ENCODE measurements at regions not wholly inside any gene's neighbourhood (a gene's known extent, or its start where the extent isn't known, plus 50 kb on each side); places are given as distances from the start of the nearest gene placed in this dataset.
"Not testable (repeated sequence)": the region's sequence is repeated elsewhere in the genome, so short reads cannot be mapped to it uniquely, and the experiment has no call there.

DNA sequence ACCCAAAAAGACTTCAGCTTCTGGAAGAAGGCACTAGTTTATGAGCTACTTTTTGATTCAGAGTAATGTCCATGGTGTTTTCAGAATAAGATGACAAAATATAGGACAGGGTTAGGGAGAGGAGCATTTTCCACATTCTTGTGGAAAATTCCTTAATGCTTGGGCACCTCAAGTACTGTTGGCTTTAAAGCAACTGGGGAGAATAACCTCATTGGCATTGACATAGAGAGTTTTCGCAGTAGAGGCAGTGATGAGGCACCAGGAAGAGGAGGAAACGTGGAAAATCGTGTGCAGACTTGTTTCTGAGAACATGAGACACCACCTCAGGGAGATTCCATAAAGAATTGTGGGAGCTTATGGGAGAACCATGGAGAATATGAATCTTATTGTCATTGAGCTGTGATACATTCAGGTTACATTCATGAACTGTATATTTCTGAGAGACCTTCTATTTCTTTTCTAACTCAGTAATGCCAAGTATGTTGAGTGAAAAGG lies 929.0 kb upstream of the NRXN1 start:
- DNase-seq = no peak

DNA sequence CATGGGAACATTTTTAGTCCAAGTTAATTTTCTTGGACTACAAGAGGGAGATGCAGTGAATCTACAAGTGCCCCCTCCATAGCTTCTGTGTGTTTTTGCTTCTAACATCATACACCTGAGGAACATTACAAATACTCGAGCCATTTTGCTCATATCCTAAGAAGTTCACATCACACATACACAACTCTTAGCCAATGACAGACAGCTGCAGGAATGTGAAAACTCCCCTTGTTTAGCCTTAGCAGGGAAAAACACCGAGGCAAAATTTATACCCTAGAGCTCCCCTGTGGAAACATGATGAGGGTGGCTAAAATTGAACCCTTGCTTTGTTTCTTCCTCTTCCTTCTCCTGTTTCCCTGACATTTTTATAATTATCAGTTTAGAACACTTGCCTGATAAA lies 928.3 kb upstream of the NRXN1 start:
- DNase-seq = no peak

DNA sequence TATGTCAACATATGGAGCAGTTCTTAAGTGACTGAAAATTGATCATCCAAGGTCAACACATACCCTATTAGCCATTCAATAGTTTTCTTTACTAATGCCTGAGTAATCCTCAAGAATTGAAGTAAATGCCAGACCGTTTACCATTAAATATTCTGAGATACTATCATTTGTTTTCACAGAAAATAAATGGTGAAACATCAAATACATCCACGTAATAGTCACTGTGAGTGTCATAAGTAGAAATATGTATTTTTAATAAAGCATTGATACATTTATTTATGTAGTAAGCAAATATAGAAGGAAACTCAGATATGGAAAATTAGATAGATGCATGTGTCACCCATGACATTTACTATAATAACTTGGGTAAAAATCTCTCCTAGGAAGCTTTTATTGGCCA lies 927.8 kb upstream of the NRXN1 start:
- DNase-seq = no peak

DNA sequence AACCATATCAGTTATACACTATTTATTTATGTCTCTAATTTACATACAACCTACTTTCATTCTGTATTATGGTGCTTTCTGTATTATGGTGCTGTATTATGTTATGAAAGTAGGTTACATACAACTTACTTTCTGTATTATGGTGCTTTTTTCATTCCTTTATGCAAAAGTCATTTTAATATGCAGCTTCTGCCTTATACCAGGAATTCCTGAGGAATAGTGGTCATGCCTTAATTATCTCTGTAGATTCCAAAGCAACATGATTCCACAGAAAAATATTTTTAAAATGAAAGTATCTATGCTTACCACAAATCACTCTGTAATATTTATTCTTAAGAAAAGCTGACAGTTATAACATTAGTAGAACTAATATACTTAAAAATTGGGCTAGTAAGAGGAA lies 922.0 kb upstream of the NRXN1 start:
- DNase-seq = no peak

DNA sequence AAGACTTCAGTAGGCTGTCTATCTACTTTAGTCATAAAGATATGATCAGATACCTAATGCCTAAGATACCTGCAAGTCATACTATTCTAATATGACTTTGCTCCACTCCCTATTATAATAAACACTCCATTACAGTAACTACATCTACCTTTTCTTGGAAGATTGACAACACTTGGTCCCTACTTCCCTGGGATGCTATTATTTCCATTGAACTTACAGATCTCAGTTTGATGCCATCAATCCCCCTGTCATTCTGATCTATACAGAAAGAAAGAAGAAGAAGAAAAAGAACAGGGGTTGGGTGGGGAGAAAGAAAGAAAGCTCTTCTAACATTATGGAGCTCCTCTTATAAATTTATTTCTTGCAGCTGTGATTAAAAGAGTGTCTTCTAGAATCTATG lies 889.1 kb upstream of the NRXN1 start:
- DNase-seq = no peak

DNA sequence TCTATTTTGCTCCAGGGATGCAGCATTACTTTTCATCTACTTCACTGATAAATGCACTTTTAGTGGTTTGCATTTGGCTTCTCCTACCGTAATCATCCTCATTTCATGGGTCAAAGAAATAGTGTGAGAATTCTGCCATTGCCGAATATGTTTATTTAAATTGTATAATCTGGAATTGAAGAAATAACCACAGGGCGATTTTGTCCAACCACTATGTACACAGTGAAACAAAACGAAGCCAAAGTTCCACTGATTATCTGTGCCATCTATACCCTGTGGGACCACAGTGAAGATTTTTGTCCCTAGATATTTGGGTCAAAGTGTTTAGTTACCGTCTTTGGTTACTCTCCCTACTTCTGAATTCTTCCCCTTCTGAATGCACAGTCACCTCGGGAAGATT lies 888.6 kb upstream of the NRXN1 start:
- DNase-seq = no peak

DNA sequence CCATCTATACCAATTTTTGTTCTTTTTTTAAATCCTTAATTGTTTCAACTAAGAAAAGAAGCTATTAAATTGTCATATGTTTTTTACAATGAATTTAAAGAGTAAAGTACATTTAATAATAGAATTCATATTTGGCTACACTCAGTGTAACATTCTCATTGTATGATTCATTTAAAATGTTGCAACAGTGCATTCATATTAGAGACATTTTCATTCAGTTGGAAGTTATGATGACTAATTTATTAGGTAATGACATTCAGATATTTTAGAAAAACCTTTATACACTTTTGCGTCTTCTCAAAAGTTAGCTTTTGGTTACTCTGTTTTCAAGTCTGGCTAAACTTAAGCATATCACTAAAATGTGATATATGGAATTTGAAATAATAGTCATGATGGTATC lies 887.5 kb upstream of the NRXN1 start:
- no peak for DNase-seq

DNA sequence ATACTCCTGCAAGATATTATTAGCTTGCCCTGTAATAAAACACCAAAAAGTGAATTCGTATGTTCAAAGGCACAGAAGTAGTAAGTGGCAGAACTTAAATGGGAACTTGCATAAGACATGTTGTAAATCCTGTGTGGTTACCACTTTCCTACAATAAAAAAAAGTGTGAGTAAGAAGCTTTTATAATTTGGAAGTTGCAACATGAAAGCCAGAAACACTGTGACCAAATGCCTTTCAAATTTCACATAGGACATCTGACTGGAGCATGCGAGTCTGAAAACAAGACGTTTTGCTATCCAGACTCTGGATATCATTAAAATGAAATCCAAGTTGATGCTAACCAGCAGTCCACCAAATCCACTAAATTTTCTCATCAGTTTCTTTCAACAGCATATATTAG lies 886.2 kb upstream of the NRXN1 start:
- DNase-seq = no peak

DNA sequence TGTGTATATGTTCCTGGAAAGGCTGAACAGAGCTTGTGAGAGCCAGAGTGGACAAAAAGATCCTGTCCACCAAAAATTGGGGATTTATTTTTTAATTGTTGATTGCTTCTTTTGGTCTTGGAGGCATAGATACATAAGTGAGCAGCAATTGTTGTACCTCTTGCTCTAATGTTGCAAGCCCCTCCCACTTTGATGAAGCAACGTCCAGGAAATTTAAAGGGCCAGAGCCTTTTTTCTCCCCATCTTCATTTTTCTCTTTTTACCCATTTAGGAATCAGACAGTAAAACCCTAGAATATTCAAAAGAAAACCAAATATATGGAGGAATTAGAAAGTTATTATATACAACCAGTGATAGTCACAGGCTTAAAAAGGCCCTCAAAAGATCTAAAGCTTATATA lies 871.8 kb upstream of the NRXN1 start:
- DNase-seq = no peak

DNA sequence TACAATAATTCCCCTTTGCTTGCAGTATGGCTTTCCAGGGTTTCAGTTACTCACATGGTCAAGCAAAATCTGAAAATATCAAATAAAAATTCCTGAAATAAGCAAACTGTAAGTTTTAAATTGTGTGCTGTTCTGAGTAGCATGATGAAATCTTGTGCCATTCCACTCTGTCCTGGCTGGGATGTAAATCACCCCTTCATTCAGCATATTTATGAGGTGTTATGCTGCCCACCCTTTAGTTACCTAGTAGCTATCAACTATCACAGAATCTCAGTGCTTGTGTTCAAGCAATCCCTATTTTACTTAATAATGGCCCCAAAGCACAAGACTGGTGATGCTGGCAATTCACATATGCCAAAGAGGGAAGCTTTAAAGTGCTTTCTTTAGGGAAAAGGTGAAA lies 867.7 kb upstream of the NRXN1 start:
- no peak for DNase-seq

DNA sequence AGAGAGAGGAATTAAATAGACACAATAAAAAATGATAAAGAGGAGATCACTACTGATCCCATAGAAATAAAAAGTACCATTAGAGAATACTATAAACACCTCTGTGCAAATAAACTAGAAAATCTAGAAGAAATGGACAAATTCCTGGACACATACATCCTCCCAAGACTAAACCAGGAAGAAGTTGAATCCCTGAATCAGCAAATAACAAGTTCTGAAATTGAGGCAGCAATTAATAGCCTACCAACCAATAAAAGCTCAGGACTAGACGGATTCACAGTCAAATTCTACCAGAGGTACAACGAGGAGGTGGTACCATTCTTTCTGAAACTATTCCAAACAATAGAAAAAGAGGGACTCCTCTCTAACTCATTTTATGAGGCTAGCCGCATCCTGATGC lies 862.7 kb upstream of the NRXN1 start:
- DNase-seq = not testable (repeated sequence)

DNA sequence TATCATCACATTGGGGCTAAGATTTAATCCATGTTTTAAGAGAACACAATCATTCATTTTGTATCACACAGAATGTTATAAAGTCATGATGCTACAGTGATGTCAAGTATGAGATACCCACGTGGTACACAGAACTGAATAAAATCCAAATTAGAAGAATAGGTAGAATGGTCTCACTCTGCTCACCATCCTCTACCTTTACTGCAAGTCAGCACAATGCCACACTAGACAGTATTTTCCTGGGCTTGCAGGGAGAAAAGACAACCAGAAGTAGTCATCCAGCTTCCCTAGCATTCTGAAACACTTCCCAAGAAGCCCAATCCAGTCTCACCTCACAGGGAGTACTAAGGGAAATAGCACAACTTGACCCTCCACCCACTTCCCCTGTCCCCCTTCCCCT lies 856.2 kb upstream of the NRXN1 start:
- no peak for DNase-seq

DNA sequence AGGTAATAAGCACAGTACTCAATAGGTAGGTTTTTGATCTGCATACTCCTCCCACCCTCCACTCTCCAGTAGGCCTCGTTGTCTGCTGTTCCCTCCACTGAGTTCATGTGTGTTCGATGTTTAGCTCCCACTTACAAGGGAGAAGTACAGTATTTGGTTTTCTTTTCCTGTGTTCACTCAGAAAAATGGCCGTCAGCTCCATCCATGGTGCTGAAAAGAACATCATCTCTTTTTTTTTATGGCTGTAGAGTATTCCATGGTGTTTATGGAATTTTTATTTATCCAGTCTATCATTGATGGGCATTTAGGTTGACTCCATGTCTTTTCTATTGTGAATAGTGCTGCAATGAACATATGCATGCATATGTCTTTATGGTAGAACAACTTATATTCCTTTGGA lies 849.7 kb upstream of the NRXN1 start:
- DNase-seq = no peak

DNA sequence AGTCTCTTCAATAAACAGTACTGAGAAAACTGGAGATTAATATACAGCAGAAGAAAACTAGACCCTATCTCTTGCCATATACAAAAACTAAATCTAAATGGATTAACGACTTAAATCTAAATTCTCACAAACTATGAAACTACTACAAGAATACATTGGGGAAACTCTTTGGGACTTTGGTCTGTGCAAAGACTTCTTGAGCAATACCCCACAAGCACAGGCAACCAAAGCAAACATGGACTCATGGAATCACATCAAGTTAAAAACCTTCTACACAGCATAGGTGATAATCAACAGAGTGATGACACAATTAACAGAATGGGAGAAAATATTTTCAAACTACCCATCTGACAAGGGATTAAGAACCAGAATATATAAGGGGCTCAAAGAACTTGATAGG lies 848.2 kb upstream of the NRXN1 start:
- no peak for DNase-seq

DNA sequence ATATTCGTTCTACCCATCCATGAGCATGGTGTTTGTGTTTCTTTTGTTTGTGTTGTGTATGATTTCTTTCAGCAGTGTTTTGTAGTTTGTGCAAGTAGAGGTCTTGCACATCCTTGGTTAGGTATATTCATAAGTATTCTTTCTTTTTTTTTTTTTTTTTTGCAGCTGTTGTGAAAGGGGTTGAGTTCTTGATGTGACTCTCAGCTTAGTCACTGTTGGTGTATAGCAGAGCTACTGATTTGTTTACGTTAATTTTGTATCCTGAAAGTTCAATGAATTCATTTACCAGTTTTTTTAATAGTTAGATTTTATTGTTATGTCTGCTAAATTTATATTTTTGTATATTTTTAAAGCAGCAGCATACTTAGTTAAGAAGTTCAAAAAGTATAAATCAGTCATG lies 834.4 kb upstream of the NRXN1 start:
- no peak for DNase-seq

DNA sequence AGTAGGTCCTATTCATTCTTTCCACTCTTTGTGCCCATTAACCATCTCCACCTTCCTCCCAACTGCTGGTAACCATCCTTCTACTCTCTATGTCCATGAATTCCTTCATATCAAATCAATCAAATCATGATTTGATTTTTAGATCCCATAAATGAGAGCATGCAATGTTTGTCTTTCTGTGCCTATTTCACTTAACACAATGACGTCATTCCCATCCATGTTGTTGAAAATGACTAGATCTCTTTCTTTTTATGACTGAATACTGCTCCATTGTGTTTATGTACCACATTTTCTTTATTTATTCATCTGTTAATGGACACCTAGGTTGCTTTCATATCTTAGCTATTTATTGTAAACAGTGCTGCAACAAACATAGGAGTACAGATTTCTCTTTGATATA lies 827.3 kb upstream of the NRXN1 start:
- DNase-seq = no peak

DNA sequence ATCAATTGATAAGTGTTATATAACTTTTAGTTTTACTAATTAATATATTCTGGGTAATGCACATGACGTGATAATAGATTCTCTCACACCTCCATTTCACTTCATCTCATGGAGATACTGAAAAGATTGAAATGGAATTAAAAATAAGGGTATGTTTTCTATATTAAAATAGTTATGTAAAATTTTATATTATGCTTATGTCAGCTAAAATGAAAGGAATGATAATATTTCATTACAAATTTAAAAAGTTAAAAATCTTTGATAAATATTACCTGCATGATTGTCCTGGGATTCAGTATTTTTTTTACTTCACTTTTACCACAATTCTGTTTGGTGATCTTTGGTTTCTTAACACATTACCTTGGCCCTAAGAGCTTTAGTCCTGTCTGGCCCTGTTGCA lies 823.8 kb upstream of the NRXN1 start:
- DNase-seq = no peak

DNA sequence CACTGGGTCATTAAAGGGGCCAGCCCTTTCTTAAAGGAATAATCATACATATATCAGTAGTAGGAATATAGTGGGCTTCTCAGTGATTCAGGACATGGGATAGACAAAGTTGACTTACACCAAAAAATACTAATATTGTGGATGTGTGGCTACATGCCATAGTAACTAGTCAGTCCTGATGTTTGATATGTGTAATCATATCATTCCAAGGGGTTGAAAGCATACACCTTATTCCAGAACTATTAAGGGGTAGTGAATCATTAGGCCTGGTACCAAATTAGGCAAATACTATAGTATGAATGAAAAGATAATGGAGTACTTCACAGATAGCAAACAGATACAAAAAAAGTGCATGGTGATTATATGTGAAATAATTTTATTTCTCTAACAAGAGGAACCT lies 814.9 kb upstream of the NRXN1 start:
- no peak for DNase-seq

DNA sequence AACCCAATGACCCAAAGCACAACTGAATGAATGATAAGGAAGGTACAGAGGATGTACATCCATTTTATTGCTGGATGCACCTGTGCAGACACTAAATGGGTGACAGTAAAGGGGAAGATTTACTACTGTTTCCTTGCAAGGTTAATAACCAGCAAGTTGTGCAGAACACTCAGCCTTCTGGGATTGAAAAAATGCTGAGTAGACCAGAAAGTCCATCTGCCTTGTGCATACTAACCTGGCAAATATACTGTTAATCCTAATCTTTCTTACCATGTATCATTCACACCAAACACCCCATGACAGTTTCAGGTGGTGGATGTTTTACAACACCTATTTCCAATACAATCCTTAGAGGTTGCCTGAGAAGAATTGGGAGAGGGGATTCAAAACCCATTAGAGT lies 814.1 kb upstream of the NRXN1 start:
- no peak for DNase-seq

DNA sequence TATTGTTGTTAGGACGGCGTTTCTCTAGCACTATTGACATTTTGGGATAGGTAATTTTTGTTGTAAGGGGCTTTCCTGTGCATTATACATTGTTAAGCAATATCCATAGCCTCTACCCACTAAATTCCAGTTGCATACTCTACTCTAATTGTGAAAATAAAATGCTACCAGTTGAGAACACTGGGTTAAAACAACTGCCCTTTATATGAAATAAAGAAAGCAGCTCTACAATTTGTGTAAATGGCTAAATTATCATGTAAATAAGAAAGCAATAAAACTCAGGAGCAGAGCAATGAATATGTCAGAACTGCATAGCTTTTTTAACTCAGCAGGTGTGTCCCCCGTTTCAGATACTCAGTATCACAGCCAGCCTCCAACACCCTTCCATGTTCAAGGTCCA lies 812.7 kb upstream of the NRXN1 start:
- no peak for DNase-seq

DNA sequence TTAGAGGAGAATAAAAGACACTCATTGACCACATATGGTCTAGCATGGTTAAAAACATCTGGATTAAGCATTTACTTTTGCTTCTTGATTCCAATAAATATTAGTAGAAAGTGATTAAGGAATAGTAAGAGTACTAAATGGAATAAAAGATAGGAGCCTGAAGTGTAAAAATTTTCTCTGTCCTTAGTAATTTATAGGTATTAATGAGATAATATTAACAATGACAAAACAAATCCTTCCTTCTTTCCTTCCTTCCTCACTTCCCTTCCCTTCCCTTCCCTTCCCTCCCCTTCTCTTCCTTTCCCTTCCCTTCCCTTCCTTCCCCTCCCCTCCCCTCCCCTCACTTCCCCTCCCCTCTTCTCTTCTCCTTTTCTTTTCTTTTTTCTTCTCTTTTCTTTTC lies 797.5 kb upstream of the NRXN1 start:
- DNase-seq = no peak

DNA sequence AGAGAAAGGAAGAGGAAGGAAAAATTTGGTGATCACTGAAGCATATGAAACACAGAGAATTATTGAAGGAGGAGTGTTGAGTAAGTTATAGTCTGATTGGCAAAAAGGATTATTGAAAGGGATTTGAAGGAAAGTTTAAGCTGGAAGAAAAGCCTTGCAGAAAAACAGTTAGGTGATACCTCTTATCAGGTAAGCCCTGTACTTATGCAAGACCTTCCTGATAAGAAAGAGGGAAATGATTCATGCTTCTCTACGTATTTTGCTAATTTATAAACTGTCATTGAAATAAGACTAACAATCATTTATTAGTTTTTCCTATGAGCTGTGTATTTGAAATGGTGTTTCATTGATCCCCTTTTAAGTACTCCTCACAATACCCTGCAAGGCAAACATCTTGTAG lies 793.9 kb upstream of the NRXN1 start:
- no peak for DNase-seq

DNA sequence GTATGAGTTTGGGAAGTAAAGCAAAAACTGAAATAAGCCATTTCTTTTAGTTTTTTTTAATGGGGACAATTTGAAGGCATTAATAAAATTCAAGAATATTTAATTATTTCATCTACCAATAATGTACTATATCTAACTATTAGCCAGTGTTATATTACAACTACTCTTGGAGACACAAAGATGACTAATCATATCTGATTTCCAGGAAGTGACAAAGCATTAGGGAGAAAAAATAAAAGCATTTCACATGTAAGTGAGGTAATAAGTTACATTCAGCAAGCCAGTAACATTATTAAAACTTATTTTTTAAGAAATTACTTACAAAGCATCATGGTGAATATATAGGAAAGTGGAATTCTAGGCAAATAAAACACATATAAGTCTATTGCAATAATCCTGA lies 781.3 kb upstream of the NRXN1 start:
- DNase-seq = no peak

DNA sequence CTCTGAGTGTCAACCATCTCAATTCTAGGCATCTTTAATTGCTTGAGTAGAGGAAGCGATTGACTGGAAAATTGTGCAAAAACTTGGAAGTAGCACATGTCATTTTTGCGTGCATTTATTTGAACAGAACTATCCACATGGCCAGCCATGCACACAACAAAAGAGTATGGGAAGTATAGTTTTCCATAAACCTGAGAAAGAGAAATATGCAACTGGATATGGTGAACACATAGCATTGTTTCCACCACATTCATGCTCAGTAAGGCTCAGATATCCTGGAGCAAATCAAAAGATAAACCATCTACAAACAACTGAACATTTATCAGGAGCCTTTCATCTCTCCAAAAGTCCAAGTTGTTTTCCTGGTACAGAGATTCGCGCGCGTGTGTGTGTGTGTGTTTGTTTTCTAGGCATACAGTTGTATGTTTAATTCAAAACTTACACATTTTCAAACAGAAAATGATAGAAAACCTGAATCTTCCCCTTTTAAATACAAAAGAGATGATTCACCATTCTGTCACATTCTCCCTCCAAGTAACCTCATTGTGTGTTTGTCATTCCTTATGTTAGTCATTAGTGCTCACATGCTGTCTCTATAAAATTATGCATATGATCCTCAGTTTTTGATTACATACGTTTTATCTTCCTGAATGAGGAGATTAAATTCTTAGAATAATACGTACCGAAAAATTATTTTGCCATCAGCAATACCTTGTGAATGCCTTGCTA lies 780.4 kb upstream of the NRXN1 start:
- DNase-seq = no peak

DNA sequence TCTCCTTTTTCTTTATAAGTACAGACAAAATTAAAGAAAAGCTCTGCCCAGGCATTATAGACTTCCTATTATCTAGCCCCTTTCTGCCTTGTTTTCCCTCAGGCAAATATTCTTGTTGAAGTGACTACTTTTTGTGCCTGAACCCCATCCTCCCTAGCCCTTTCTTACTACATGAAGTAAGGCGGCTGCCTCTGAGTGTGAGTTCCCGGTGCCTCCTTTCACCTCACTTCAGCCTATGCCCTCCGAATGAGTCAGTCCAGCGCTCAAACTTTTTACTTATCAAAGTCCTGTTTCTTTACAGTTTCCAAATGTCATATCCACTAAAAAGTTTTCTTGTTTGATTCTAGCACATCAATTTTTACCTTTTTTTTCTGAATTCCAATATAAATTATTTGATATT lies 778.3 kb upstream of the NRXN1 start:
- DNase-seq = no peak

DNA sequence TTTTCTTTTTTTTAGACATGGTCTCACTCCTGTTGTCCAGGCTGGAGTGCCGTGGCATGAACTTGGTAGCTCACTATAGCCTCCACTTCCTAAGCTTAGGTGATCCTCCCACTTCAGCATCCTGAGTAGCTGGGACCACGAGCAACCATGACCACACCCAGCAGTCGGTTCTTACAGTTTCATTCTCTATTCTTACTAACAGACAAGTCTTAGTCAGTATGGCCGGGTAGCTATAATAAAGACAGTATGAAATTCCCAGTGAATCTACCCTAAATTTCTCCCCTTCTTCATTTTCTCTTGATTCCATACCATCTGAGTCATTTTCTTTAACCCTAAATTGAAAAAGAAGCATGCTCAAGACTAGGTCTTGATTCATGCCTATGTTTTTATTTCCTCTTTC lies 775.3 kb upstream of the NRXN1 start:
- no peak for DNase-seq

All from T1000 (cell line).